ENCODE measurements at regions not wholly inside any gene's neighbourhood (a gene's known extent, or its start where the extent isn't known, plus 50 kb on each side); places are given as distances from the start of the nearest gene placed in this dataset.

GRCh38 chr6:62344850-62345249 is 58.8 kb upstream of the KHDRBS2 start:
- Mint-ChIP-seq H3K27ac (ENCODE audit: unreplicated experiment) (no peak overlapping the region), H3K4me3 (ENCODE audit: unreplicated experiment) (no peak overlapping the region), H3K27me3 (ENCODE audit: low read depth, unreplicated experiment) (peaks cover 3% of the 10 kb centered on the region), H3K9me3 (ENCODE audit: unreplicated experiment) (no peaks in the 10 kb centered on the region), H3K36me3 (ENCODE audit: low read depth, unreplicated experiment) (no peaks in the 10 kb centered on the region), H3K4me1 (ENCODE audit: low read depth, unreplicated experiment) (no peaks in the 10 kb centered on the region)
- no peaks in the 10 kb centered on the region for H3K27me3 ChIP-seq (ENCODE audit: insufficient read depth, low read length)
- no peak overlapping the region for H3K9ac ChIP-seq (ENCODE audit: low read length)
- H3K4me1 ChIP-seq (ENCODE audit: insufficient read depth, low read length): no peaks in the 10 kb centered on the region
- DNase-seq (ENCODE audit: low read depth) (no peak), FAIRE-seq (no peak)
- H3K4me3 ChIP-seq (ENCODE audit: insufficient read depth, low read depth, low read length): no peak overlapping the region
- H3K36me3 ChIP-seq (ENCODE audit: insufficient read depth, low read length): no peaks in the 10 kb centered on the region
- H3K27ac ChIP-seq (ENCODE audit: low read depth, low read length): no peak overlapping the region
- H3K9me3 ChIP-seq (ENCODE audit: insufficient read depth, low read depth, low read length): peaks cover 4% of the 10 kb centered on the region
- H3K4me2 ChIP-seq (ENCODE audit: low read length): no peak overlapping the region
- no peak for TF ChIP-seq EZH2 (IDR thresholded peaks at IDR 0.05; ENCODE audit: insufficient read depth, low read length)
- TF ChIP-seq CTCF (IDR thresholded peaks at IDR 0.05; ENCODE audit: insufficient read depth, low read depth, low read length): no peak
- no peaks in the 10 kb centered on the region for H4K20me1 ChIP-seq (ENCODE audit: insufficient read depth, low read length)
- H2AFZ ChIP-seq (ENCODE audit: low read depth, low read length): no peak overlapping the region
- no peaks in the 10 kb centered on the region for H3K79me2 ChIP-seq (ENCODE audit: insufficient read depth, low read length)

GRCh38 chr6:62338477-62338876 is 52.5 kb upstream of the KHDRBS2 start:
- no peak overlapping the region for H3K4me3 Mint-ChIP-seq (ENCODE audit: unreplicated experiment)
- H3K9me3 Mint-ChIP-seq (ENCODE audit: unreplicated experiment): peaks cover 3% of the 10 kb centered on the region

More at GRCh38 chr6:62338477-62338876, 52.5 kb upstream of the KHDRBS2 start:
- Histone ChIP-seq H2AFZ (ENCODE audit: low read depth, low read length) (no peak overlapping the region), H3K4me1 (ENCODE audit: insufficient read depth, low read length) (no peaks in the 10 kb centered on the region), H3K79me2 (ENCODE audit: insufficient read depth, low read length) (no peaks in the 10 kb centered on the region), H3K9me3 (ENCODE audit: insufficient read depth, low read depth, low read length) (no peaks in the 10 kb centered on the region), H3K4me2 (ENCODE audit: low read length) (no peak overlapping the region), H4K20me1 (ENCODE audit: insufficient read depth, low read length) (no peaks in the 10 kb centered on the region), H3K27ac (ENCODE audit: low read depth, low read length) (no peak overlapping the region), H3K9ac (ENCODE audit: low read length) (no peak overlapping the region), H3K27me3 (ENCODE audit: insufficient read depth, low read length) (no peaks in the 10 kb centered on the region), H3K4me3 (ENCODE audit: insufficient read depth, low read depth, low read length) (no peak overlapping the region), H3K36me3 (ENCODE audit: insufficient read depth, low read length) (no peaks in the 10 kb centered on the region)
- no peak for TF ChIP-seq EZH2 (IDR thresholded peaks at IDR 0.05; ENCODE audit: insufficient read depth, low read length)
- Mint-ChIP-seq H3K27ac (ENCODE audit: unreplicated experiment) (no peak overlapping the region), H3K36me3 (ENCODE audit: low read depth, unreplicated experiment) (no peaks in the 10 kb centered on the region), H3K4me1 (ENCODE audit: low read depth, unreplicated experiment) (no peaks in the 10 kb centered on the region), H3K27me3 (ENCODE audit: low read depth, unreplicated experiment) (no peaks in the 10 kb centered on the region)
- DNase-seq (ENCODE audit: low read depth) (no peak), FAIRE-seq (no peak)

All from astrocyte (in vitro differentiated cells and primary cell).